WI38 (cell line): ENCODE measurements at regions not wholly inside any gene's neighbourhood (a gene's known extent, or its start where the extent isn't known, plus 50 kb on each side); places are given as distances from the start of the nearest gene placed in this dataset.

ENCODE experiments used
- H3K4me3 ChIP-seq: 2 replicates; pipeline ENCODE4 v1.5.1; 2011; ENCODE audit warnings: low read depth, mild to moderate bottlenecking, control low read depth, low read length
- TF ChIP-seq, protein P1 (sequence below): IDR thresholded peaks from 2 replicates; pipeline ENCODE4 v1.5.1; 2012; ENCODE audit warnings: low read depth, mild to moderate bottlenecking, control low read depth, low read length

DNA sequence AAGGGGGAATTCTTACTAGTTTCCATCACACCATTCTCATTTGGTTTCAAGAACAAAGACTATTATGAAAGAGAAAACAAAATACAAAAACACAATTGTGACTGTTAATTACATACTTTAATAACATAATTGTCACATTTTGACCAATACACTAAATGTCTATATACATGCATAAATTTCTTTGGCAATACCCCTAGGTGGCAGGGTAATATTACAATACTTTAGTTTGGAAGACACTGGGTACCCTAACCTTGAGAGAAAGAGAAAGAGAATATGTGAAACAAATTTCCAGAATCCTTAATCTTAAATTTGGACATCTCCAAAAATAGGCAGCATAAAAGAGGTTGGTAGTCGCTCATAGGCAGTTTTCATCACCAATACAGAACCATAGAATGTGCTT lies 619.6 kb upstream of the ADAMTS16 start:
- TF ChIP-seq, protein P1, sequence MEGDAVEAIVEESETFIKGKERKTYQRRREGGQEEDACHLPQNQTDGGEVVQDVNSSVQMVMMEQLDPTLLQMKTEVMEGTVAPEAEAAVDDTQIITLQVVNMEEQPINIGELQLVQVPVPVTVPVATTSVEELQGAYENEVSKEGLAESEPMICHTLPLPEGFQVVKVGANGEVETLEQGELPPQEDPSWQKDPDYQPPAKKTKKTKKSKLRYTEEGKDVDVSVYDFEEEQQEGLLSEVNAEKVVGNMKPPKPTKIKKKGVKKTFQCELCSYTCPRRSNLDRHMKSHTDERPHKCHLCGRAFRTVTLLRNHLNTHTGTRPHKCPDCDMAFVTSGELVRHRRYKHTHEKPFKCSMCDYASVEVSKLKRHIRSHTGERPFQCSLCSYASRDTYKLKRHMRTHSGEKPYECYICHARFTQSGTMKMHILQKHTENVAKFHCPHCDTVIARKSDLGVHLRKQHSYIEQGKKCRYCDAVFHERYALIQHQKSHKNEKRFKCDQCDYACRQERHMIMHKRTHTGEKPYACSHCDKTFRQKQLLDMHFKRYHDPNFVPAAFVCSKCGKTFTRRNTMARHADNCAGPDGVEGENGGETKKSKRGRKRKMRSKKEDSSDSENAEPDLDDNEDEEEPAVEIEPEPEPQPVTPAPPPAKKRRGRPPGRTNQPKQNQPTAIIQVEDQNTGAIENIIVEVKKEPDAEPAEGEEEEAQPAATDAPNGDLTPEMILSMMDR = no peak
- no peak overlapping the region for H3K4me3 ChIP-seq

DNA sequence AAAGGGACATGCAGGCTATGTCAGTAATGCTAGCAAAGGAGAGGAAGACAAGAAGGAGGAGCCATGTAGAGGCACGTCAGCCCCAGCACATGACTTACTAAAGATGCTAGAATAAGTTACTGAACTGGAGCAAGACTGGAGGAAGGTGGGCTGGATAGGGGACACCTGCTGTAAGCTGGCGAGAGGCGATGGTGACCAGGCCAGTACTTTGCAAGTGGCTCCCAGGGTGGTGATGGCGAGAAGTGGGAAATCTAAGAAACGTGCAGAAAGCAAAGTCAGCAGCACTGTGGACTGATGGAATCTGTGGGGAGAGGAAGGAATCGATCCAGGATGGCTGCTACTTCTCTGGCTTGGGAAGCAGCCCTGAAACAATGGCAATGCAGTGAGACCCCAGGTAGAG lies 617.1 kb upstream of the ADAMTS16 start:
- H3K4me3 ChIP-seq = no peak overlapping the region
- TF ChIP-seq, protein P1 = no peak

DNA sequence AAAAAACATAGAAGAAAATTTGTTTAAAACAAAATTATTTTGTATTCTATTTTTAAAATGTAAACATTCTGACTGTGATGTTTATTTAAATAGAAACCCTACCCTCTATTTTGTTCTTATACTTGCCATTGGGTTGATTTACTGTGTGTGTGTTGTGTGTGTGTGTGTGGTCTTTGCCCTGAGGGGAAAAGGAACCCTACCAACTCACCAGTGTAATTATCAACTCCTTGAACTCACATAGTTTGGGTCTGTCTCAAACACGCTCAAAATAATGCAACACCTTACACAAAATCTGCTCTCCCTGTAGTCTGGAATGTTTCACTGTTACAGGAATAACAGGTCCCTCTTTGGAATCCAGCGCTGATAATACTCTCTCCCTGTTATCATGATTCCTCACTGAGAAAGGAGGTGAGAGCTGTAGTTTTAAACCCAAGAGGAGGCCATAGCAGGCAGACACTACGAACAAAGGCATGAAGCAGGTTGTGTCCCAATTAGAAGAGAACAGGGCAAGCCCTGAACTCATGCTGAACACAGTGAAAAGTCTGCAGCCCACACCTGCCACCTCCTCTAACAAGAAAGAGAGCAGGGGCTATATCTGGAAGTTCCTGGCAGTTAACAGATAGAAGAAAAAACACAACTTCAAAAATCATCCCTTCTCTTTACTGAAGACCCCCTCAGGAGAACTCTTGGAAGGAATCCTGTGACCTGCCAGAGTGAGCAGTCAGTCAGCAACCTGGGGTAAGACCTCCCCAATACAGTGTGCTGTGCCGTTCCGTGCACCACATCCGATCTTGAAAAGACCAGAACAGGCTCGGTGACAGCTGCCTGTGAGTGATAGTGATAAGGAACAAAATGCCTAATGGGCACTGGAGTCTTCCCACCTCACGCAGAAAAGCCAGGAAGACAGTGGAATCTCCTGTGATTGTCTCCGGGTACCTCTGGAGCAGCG lies 608.1 kb upstream of the ADAMTS16 start:
- TF ChIP-seq, protein P1 = no peak
- no peak overlapping the region for H3K4me3 ChIP-seq

DNA sequence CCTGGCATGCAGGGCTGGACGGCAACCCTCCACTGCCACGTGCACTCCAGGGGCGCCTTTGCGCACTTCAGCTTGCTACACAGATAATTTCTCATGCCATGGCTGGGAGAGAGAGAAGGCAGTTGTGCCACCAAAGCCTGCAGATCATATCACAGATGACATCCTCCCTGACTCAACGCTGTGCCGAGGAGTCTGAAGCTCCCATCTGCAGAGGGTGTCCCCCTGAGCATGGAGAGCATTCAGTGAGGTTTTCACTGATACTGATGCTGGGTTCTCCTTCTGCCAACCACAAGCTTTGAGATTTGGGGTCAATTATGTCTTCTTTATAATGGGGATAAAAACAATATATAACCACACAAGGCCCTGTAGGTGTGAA lies 607.4 kb upstream of the ADAMTS16 start:
- TF ChIP-seq, protein P1 = no peak
- H3K4me3 ChIP-seq = no peak overlapping the region

DNA sequence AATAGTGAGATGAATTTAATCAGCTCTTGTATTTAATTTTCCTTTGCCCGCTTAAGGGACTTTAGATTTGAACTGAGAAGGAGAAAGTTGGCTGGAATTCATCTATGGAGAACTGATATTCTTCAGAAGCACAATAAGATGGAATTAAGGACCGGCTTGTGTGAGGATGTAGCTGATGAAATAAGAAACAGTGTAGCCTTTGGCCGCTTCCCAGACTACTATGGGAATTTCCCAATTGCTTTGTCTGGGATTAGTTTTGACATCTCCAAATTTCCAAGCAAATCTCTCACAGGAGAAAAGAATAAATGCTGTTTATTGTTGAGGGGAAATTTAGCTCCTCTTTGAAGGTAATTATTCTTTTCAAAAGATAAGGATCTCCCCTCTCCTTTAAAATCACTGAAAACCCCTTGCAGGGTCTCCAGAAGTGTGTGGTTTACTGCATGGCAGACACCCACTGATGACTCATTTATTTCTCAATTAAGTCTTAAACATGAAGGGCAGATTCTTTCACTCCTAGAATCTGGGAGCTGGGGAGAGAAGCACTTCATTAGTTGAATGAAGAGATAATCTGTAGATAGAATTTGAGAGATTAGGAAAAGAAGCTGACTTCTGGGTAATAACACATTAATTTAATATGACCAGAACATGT lies 606.5 kb upstream of the ADAMTS16 start:
- no peak overlapping the region for H3K4me3 ChIP-seq
- TF ChIP-seq, protein P1 = no peak

DNA sequence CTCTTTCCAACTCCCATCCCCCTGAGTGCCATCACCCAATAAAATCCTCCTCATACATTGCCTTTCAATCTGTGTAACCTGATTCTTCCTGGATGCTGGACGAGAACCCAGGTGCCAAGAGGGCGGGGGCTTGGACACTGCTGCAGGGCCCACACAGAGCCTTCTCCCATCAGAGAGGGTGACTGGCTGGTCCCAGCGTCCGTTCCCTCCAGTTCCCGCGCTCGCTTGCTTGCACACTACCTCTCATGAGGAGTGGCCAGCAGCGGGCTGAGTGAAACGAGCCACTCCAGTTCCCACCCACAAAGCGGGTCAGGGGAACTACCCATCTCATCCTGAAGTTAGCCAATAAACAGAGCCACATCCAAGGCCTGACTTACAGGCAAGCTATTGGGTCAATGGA lies 602.6 kb upstream of the ADAMTS16 start:
- TF ChIP-seq, protein P1 = no peak
- H3K4me3 ChIP-seq = no peak overlapping the region
